ENCODE measurements at regions not wholly inside any gene's neighbourhood (a gene's known extent, or its start where the extent isn't known, plus 50 kb on each side); places are given as distances from the start of the nearest gene placed in this dataset.

- DNase-seq, result no peak
Observed at GRCh38 chr5:167303582-167303981, 987.9 kb upstream of the WWC1 start.

GRCh38 chr5:167304834-167305469, 986.5 kb upstream of the WWC1 start:
- DNase-seq, result no peak

GRCh38 chr5:167305591-167306213, 985.7 kb upstream of the WWC1 start:
- DNase-seq, result no peak

- no peak for DNase-seq
Observed at GRCh38 chr5:167307042-167307441, 984.4 kb upstream of the WWC1 start.

- DNase-seq, result no peak
Observed at GRCh38 chr5:167308466-167308865, 983.0 kb upstream of the WWC1 start.

GRCh38 chr5:167309941-167310517, 981.4 kb upstream of the WWC1 start:
- no peak for DNase-seq

GRCh38 chr5:167311340-167311739, 980.1 kb upstream of the WWC1 start:
- no peak for DNase-seq

GRCh38 chr5:167312225-167312624, 979.2 kb upstream of the WWC1 start:
- no peak for DNase-seq

GRCh38 chr5:167315762-167316161, 975.7 kb upstream of the WWC1 start:
- DNase-seq, result no peak

GRCh38 chr5:167317884-167318283, 973.6 kb upstream of the WWC1 start:
- DNase-seq, result no peak

- no peak for DNase-seq
Observed at GRCh38 chr5:167319243-167319642, 972.2 kb upstream of the WWC1 start.

- no peak for DNase-seq
Observed at GRCh38 chr5:167320019-167320418, 971.4 kb upstream of the WWC1 start.

GRCh38 chr5:167332309-167332708, 959.1 kb upstream of the WWC1 start:
- no peak for DNase-seq

- DNase-seq, result no peak
Observed at GRCh38 chr5:167336161-167336560, 955.3 kb upstream of the WWC1 start.

GRCh38 chr5:167339205-167339604, 952.2 kb upstream of the WWC1 start:
- no peak for DNase-seq

GRCh38 chr5:167346461-167346860, 945.0 kb upstream of the WWC1 start:
- DNase-seq, result peak; percentile 48

GRCh38 chr5:167348251-167348926, 943.1 kb upstream of the WWC1 start:
- DNase-seq, result no peak

GRCh38 chr5:167348980-167349379, 942.5 kb upstream of the WWC1 start:
- no peak for DNase-seq

GRCh38 chr5:167351316-167351715, 940.1 kb upstream of the WWC1 start:
- no peak for DNase-seq

GRCh38 chr5:167352801-167353200, 938.6 kb upstream of the WWC1 start:
- DNase-seq, result no peak

GRCh38 chr5:167355346-167355745, 936.1 kb upstream of the WWC1 start:
- DNase-seq, result no peak

- DNase-seq, result no peak
Observed at GRCh38 chr5:167356374-167356773, 935.1 kb upstream of the WWC1 start.

- no peak for DNase-seq
Observed at GRCh38 chr5:167358868-167359492, 932.5 kb upstream of the WWC1 start.
